Lower leg skin (tissue), 4 donors: ENCODE measurements at regions not wholly inside any gene's neighbourhood (a gene's known extent, or its start where the extent isn't known, plus 50 kb on each side); places are given as distances from the start of the nearest gene placed in this dataset.
A peak's percentile ranks its signal among the peaks of the same experiment; 100 is the strongest.

ENCODE experiments used
- DNase-seq, 2 donors: peaks; one replicate each; pipeline ENCODE4 v3.0.0-alpha.2; 2019; ENCODE audit warnings: low spot score in 2 of 2
- H3K4me3 ChIP-seq: fragments of 200-600 bp; sonication (generic); 2 replicates; pipeline ENCODE4 v1.5.1; 2017; ENCODE audit warnings: mild to moderate bottlenecking, low read depth; ENCODE audit not compliant: poor library complexity, severe bottlenecking
- POLR2A ChIP-seq, 2 donors: fragments of 450-650 bp; IDR thresholded peaks; one replicate each; pipeline ENCODE4 v1.6.1; 2016 to 2017; ENCODE audit warnings: antibody characterized with exemption in 2 of 2, mild to moderate bottlenecking in 1 of 2, moderate library complexity in 1 of 2
- WGBS, 2 donors: methylation state at CpG; one replicate each; pipeline ENCODE4 v1.1.5; 2018; 5-methylcytosine and 5-hydroxymethylcytosine counted together
- intact Hi-C: fragments of 100-400 bp; cut with DNase I; formaldehyde crosslinking; loops from one replicate; pipeline ENCODE4 v1.15.0; 2023; ENCODE audit warnings: low total_unique reads
- TF ChIP-seq, protein P1 (sequence below), 3 donors: fragments of 450-650 bp; IDR thresholded peaks; one replicate each; pipeline ENCODE4 v1.5.1; 2016; ENCODE audit warnings: antibody characterized with exemption in 3 of 3, mild to moderate bottlenecking in 3 of 3, moderate library complexity in 2 of 3

DNA sequence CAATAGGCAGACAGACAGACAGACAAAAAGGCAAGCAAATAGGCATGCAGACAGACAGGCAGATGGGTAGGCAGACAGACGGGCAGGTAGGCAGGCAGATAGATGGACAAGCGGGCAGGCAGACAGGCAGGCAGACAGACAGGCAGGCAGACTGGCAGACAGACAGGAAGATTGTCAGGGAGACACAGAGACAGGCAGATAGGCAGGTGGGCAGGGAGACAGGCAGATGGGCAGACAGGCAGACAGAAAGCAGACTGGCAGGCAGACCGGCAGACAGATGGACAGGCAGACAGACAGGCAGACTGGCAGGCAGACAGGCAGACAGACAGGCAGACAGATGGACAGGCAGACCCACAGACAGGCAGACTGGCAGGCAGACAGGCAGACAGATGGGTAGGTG is 70.3 kb upstream of the MYL10 start:
- H3K4me3 ChIP-seq, result no peak overlapping the region
- intact Hi-C loops, result no loop called here
- 83 to 89% methylated on average over 3 of the region's 3 CpGs for WGBS, 2 donors
- TF ChIP-seq, protein P1, sequence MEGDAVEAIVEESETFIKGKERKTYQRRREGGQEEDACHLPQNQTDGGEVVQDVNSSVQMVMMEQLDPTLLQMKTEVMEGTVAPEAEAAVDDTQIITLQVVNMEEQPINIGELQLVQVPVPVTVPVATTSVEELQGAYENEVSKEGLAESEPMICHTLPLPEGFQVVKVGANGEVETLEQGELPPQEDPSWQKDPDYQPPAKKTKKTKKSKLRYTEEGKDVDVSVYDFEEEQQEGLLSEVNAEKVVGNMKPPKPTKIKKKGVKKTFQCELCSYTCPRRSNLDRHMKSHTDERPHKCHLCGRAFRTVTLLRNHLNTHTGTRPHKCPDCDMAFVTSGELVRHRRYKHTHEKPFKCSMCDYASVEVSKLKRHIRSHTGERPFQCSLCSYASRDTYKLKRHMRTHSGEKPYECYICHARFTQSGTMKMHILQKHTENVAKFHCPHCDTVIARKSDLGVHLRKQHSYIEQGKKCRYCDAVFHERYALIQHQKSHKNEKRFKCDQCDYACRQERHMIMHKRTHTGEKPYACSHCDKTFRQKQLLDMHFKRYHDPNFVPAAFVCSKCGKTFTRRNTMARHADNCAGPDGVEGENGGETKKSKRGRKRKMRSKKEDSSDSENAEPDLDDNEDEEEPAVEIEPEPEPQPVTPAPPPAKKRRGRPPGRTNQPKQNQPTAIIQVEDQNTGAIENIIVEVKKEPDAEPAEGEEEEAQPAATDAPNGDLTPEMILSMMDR (IDR thresholded peaks at IDR 0.05), result peak in 1 of 3 donors; percentile 14
- TF ChIP-seq POLR2A (IDR thresholded peaks at IDR 0.05), result no peak
- DNase-seq, result no peak

DNA sequence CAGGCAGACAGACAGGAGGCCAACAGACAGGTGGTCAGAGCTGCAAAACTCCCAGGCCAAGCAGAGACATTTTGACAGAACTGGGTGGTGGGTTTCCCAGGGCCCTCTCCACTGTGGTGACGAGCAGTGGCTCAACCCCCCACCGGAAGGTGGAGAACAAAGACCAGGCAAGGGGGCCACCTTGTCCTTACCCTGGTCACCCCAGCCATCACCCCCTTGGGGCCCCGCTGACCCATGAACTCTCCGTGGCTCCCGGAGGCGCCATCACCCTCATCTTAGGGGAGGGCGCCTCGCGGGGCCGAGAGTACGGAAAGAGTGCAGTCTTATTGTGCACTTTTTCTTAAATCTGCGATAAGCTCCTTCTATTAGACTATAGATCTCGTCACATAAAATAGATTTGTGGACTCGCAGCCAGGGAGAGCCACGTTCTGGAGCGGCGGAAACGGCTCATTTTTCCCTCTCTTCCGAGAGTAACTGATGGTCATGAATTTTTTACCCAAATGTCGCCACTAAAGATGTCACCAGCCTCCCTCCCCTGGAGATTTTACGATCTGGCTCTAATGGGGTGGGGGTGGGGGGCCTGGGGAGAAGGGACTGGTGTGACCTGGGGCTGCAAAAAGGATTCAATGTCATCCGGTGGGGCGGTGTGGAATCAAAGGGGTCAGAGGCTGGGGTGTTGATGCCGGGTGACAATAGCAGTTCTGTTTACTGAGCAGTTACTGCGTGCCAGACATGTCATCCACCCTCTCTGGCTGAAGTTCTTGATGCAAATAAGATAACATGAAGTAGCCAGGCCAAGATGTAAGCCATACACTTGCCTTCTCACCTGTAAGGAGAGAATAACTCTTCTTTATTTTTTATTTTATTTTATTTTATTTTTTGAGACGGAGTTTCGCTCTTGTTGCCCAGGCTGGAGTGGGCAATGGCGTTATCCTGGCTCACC is 71.1 kb upstream of the MYL10 start:
- intact Hi-C loops, result loop anchor here (10.0 kb wide), 1 partner anchor 105 kb away; no protein-coding TSS in a partner anchor
- TF ChIP-seq, protein P1 (IDR thresholded peaks at IDR 0.05), result no peak
- no peak for TF ChIP-seq POLR2A (IDR thresholded peaks at IDR 0.05)
- H3K4me3 ChIP-seq, result no peak overlapping the region
- DNase-seq, result no peak
- 44 to 55% methylated on average over 28 of the region's 28 CpGs for WGBS, 2 donors

DNA sequence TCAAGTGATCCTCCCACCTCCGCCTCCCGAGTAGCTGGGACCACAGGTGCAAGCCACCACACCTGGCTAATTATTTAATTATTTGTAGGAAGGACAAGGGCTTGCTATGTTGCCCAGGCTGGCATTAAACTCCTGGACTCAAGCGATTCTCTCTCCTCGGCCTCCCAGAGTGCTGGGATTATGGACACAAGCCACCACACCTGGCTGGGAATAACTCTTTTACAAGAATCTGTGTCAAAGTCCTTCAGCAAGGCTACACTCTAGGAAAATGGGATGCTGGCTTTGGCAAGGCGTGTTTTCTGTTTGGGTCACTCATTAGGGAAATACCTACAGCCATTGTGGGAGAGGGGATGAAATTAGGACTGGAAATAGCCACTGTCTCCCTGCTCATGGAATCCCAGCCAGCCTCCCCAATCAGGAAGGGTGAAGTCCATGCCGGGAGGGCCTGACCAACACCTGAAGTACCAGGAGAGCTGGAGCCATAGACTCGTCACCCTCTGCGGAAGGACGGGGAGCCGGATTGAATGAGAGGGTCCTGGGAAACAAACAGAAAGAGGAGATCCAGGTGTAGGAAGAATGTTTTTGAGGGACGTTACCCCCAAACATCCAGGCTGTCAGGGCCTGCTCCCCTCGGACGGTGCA is 72.2 kb upstream of the MYL10 start:
- WGBS, 2 donors, result 88 to 91% methylated on average over 13 of the region's 13 CpGs
- no peak overlapping the region for H3K4me3 ChIP-seq
- TF ChIP-seq, protein P1 (IDR thresholded peaks at IDR 0.05), result no peak
- TF ChIP-seq POLR2A (IDR thresholded peaks at IDR 0.05), result no peak
- intact Hi-C loops, result loop anchor here (10.0 kb wide), 1 partner anchor 104 kb away; no protein-coding TSS in a partner anchor
- DNase-seq, result no peak

DNA sequence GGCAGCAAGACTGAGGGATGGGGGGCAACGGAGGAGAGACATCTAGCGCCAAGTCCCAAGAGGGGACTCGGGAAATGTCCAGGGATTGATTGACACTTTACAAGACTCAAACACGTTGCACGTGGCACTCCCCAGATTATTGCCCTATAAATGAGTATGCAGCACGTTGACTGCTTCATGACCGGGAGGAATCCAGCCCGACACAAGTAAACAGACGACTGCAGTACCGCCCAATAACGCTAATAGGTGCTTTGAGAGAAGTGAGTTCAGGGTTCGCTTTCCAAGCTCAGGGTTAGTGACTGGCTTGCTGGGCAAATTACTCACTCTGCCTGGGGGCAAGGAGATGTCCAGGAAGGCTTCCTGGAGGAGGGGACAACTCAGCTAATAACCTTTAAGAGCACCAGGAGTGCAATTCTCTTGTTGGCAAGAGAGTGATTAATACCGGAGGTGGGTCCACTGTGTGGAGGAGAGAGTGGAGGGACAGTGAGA is 73.3 kb upstream of the MYL10 start:
- intact Hi-C loops, result loop anchor here (10.0 kb wide), 1 partner anchor 102 kb away; no protein-coding TSS in a partner anchor
- H3K4me3 ChIP-seq, result no peak overlapping the region
- DNase-seq, result no peak
- WGBS, 2 donors, result 31 to 42% methylated on average over 13 of the region's 13 CpGs
- no peak for TF ChIP-seq POLR2A (IDR thresholded peaks at IDR 0.05)
- TF ChIP-seq, protein P1 (IDR thresholded peaks at IDR 0.05), result no peak

DNA sequence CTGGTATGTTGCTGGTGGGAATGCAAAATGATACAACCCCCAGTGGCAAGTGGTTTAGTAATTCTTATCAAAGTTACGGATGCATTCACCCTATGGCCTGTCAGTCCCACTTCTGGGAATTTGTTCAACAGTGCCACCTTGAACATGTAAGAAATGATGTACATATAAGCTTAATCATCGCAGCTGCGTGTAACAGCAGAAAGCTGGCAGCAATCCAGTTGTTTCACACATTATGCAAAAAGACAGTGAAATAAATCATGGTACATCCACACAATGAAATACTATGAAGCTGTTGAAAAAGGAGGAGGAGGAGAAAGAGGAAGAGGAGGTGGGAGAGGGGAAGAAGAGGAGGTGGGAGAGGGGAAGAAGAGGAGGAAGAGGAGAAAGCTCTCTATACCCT is 76.2 kb upstream of the MYL10 start:
- TF ChIP-seq, protein P1 (IDR thresholded peaks at IDR 0.05), result no peak
- no peak for TF ChIP-seq POLR2A (IDR thresholded peaks at IDR 0.05)
- WGBS, 2 donors, result 36 to 40% methylated on average over 3 of the region's 3 CpGs
- intact Hi-C loops, result loop anchor here (10.0 kb wide), 1 partner anchor 99 kb away; no protein-coding TSS in a partner anchor
- no peak overlapping the region for H3K4me3 ChIP-seq
- DNase-seq, result no peak
